PFSK-1 (cell line): ENCODE measurements at regions not wholly inside any gene's neighbourhood (a gene's known extent, or its start where the extent isn't known, plus 50 kb on each side); places are given as distances from the start of the nearest gene placed in this dataset.

Experiments
- POLR2AphosphoS5 ChIP-seq: IDR thresholded peaks from 2 replicates; pipeline ENCODE4 v1.6.1; 2012; ENCODE audit warnings: low read depth, mild to moderate bottlenecking, control low read depth, low read length, moderate library complexity
- TF ChIP-seq, protein P1 (sequence below), 2 experiments: IDR thresholded peaks; 2 replicates each; pipeline versions ENCODE4 v1.6.1 to v1.8.0; 2011 to 2012; ENCODE audit warnings: low read depth in 2 of 2, low read length in 2 of 2, control low read depth in 1 of 2, inconsistent platforms in 1 of 2, mild to moderate bottlenecking in 1 of 2, moderate library complexity in 1 of 2; ENCODE audit not compliant: insufficient read depth in 1 of 2

DNA sequence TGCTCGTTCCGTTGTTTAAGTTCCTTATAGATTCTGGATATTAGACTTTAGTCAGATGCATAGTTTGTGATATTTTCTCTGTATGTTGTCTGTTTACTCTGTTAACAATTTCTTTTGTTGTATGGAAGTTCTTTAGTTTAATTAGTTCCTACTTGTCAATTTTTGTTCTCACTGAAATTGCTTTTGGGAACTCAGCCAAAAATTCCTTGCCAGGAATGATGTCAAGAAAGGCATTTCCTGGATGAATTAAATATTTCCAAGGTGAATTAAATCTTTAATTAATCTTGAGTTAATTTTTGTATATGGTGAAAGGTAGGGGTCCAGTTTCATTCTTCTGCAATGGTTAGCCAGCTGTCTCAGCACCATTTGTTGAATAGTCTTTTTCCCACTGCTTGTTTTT lies 406.2 kb upstream of the NOX3 start:
- TF ChIP-seq, protein P1, sequence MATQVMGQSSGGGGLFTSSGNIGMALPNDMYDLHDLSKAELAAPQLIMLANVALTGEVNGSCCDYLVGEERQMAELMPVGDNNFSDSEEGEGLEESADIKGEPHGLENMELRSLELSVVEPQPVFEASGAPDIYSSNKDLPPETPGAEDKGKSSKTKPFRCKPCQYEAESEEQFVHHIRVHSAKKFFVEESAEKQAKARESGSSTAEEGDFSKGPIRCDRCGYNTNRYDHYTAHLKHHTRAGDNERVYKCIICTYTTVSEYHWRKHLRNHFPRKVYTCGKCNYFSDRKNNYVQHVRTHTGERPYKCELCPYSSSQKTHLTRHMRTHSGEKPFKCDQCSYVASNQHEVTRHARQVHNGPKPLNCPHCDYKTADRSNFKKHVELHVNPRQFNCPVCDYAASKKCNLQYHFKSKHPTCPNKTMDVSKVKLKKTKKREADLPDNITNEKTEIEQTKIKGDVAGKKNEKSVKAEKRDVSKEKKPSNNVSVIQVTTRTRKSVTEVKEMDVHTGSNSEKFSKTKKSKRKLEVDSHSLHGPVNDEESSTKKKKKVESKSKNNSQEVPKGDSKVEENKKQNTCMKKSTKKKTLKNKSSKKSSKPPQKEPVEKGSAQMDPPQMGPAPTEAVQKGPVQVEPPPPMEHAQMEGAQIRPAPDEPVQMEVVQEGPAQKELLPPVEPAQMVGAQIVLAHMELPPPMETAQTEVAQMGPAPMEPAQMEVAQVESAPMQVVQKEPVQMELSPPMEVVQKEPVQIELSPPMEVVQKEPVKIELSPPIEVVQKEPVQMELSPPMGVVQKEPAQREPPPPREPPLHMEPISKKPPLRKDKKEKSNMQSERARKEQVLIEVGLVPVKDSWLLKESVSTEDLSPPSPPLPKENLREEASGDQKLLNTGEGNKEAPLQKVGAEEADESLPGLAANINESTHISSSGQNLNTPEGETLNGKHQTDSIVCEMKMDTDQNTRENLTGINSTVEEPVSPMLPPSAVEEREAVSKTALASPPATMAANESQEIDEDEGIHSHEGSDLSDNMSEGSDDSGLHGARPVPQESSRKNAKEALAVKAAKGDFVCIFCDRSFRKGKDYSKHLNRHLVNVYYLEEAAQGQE (IDR thresholded peaks at IDR 0.05; ENCODE audit: insufficient read depth in 1 of 2, low read depth in 2 of 2, low read length in 2 of 2), result no peak
- TF ChIP-seq POLR2AphosphoS5, result no peak
